Immature natural killer cell (primary cell): ENCODE measurements at regions not wholly inside any gene's neighbourhood (a gene's known extent, or its start where the extent isn't known, plus 50 kb on each side); places are given as distances from the start of the nearest gene placed in this dataset.

Source experiments
- DNase-seq, 3 donors: peaks; one replicate each; pipeline ENCODE4 v3.0.0; 2022; ENCODE audit warnings: mixed read lengths in 1 of 3
- H3K27ac Mint-ChIP-seq, 6 donors: one replicate each; pipeline ENCODE4 v1.8.0; 2020; ENCODE audit warnings: mixed read lengths in 6 of 6, mild to moderate bottlenecking in 5 of 6, inconsistent platforms in 4 of 6, moderate library complexity in 3 of 6
- H3K27me3 Mint-ChIP-seq, 3 donors: one replicate each; pipeline ENCODE4 v1.8.0; 2020 to 2021; ENCODE audit warnings: low read depth in 3 of 3, mild to moderate bottlenecking in 3 of 3, mixed read lengths in 3 of 3, moderate library complexity in 3 of 3, inconsistent platforms in 1 of 3
- H3K36me3 Mint-ChIP-seq, 3 donors: one replicate each; pipeline ENCODE4 v1.8.0; 2020; ENCODE audit warnings: mixed read lengths in 3 of 3, inconsistent platforms in 2 of 3, mild to moderate bottlenecking in 2 of 3
- H3K4me1 Mint-ChIP-seq, 2 donors: one replicate each; pipeline ENCODE4 v1.8.0; 2020; ENCODE audit warnings: inconsistent platforms in 2 of 2, mild to moderate bottlenecking in 2 of 2, mixed read lengths in 2 of 2, moderate library complexity in 1 of 2
- H3K4me3 Mint-ChIP-seq, 5 donors: one replicate each; pipeline ENCODE4 v1.8.0; 2020; ENCODE audit warnings: mild to moderate bottlenecking in 5 of 5, mixed read lengths in 5 of 5, inconsistent platforms in 3 of 5, moderate library complexity in 3 of 5
- H3K9me3 Mint-ChIP-seq, 6 donors: one replicate each; pipeline ENCODE4 v1.8.0; 2020; ENCODE audit warnings: mild to moderate bottlenecking in 6 of 6, mixed read lengths in 6 of 6, inconsistent platforms in 4 of 6, moderate library complexity in 3 of 6

GRCh38 chr11:116614306-116615210, 158.2 kb downstream of the BUD13 start:
- peaks cover 0 to 5% (median 0%) of the 10 kb centered on the region in 3 donors for H3K27me3 Mint-ChIP-seq
- DNase-seq: no peak
- H3K36me3 Mint-ChIP-seq: no peaks in the 10 kb centered on the region
- H3K4me1 Mint-ChIP-seq: no peaks in the 10 kb centered on the region
- H3K27ac Mint-ChIP-seq: no peak overlapping the region
- H3K4me3 Mint-ChIP-seq: no peak overlapping the region
- H3K9me3 Mint-ChIP-seq: no peaks in the 10 kb centered on the region

- H3K27me3 Mint-ChIP-seq: peaks cover 0 to 5% (median 0%) of the 10 kb centered on the region in 3 donors
- DNase-seq: no peak
- H3K9me3 Mint-ChIP-seq: no peaks in the 10 kb centered on the region
- H3K4me1 Mint-ChIP-seq: no peaks in the 10 kb centered on the region
- no peak overlapping the region for H3K27ac Mint-ChIP-seq
- H3K36me3 Mint-ChIP-seq: no peaks in the 10 kb centered on the region
- no peak overlapping the region for H3K4me3 Mint-ChIP-seq
Measured at GRCh38 chr11:116613206-116613875, 159.4 kb downstream of the BUD13 start.

- Mint-ChIP-seq H3K4me1 (no peaks in the 10 kb centered on the region), H3K4me3 (no peak overlapping the region), H3K9me3 (peaks cover 0 to 2% (median 0%) of the 10 kb centered on the region in 6 donors), H3K36me3 (no peaks in the 10 kb centered on the region), H3K27ac (no peak overlapping the region), H3K27me3 (peaks cover 0 to 5% (median 0%) of the 10 kb centered on the region in 3 donors)
- DNase-seq: no peak
Measured at GRCh38 chr11:116611998-116612620, 160.7 kb downstream of the BUD13 start.

GRCh38 chr11:116610190-116610589, 162.6 kb downstream of the BUD13 start:
- DNase-seq: no peak
- no peaks in the 10 kb centered on the region for H3K36me3 Mint-ChIP-seq
- H3K9me3 Mint-ChIP-seq: peaks cover 0 to 3% (median 0%) of the 10 kb centered on the region in 6 donors
- H3K4me1 Mint-ChIP-seq: no peaks in the 10 kb centered on the region
- no peak overlapping the region for H3K4me3 Mint-ChIP-seq
- peaks cover 0 to 9% (median 4%) of the 10 kb centered on the region in 3 donors for H3K27me3 Mint-ChIP-seq
- no peak overlapping the region for H3K27ac Mint-ChIP-seq

GRCh38 chr11:116607027-116607426, 165.8 kb downstream of the BUD13 start:
- Mint-ChIP-seq H3K36me3 (no peaks in the 10 kb centered on the region), H3K27ac (no peak overlapping the region)

GRCh38 chr11:116605543-116606459, 167.0 kb downstream of the BUD13 start:
- H3K9me3 Mint-ChIP-seq: peaks cover 0 to 3% (median 0%) of the 10 kb centered on the region in 6 donors
- no peak for DNase-seq
- H3K36me3 Mint-ChIP-seq: no peaks in the 10 kb centered on the region
- peaks cover 2 to 9% (median 4%) of the 10 kb centered on the region in 3 donors for H3K27me3 Mint-ChIP-seq
- no peak overlapping the region for H3K27ac Mint-ChIP-seq
- H3K4me3 Mint-ChIP-seq: no peak overlapping the region
- no peaks in the 10 kb centered on the region for H3K4me1 Mint-ChIP-seq

More at GRCh38 chr11:116607027-116607426, 165.8 kb downstream of the BUD13 start:
- no peak for DNase-seq
- Mint-ChIP-seq H3K27me3 (peaks cover 0 to 9% (median 4%) of the 10 kb centered on the region in 3 donors), H3K4me3 (no peak overlapping the region), H3K4me1 (no peaks in the 10 kb centered on the region), H3K9me3 (peaks cover 0 to 3% (median 0%) of the 10 kb centered on the region in 6 donors)

GRCh38 chr11:116603728-116604323, 169.0 kb downstream of the BUD13 start:
- H3K4me1 Mint-ChIP-seq: no peaks in the 10 kb centered on the region
- no peak overlapping the region for H3K27ac Mint-ChIP-seq
- no peak for DNase-seq
- peaks cover 0 to 3% (median 0%) of the 10 kb centered on the region in 6 donors for H3K9me3 Mint-ChIP-seq
- no peaks in the 10 kb centered on the region for H3K36me3 Mint-ChIP-seq
- no peak overlapping the region for H3K4me3 Mint-ChIP-seq
- H3K27me3 Mint-ChIP-seq: peaks cover 2 to 4% (median 4%) of the 10 kb centered on the region in 3 donors

GRCh38 chr11:116602637-116602942, 170.2 kb downstream of the BUD13 start:
- H3K4me1 Mint-ChIP-seq: no peaks in the 10 kb centered on the region
- H3K4me3 Mint-ChIP-seq: no peak overlapping the region
- H3K9me3 Mint-ChIP-seq: peaks cover 0 to 3% (median 0%) of the 10 kb centered on the region in 6 donors
- no peak for DNase-seq
- H3K36me3 Mint-ChIP-seq: no peaks in the 10 kb centered on the region
- no peak overlapping the region for H3K27ac Mint-ChIP-seq
- peaks cover 2 to 4% (median 4%) of the 10 kb centered on the region in 3 donors for H3K27me3 Mint-ChIP-seq

- no peak overlapping the region for H3K27ac Mint-ChIP-seq
- H3K4me3 Mint-ChIP-seq: no peak overlapping the region
- H3K36me3 Mint-ChIP-seq: no peaks in the 10 kb centered on the region
- peaks cover 2 to 4% (median 4%) of the 10 kb centered on the region in 3 donors for H3K27me3 Mint-ChIP-seq
- H3K4me1 Mint-ChIP-seq: no peaks in the 10 kb centered on the region
- no peak for DNase-seq
- peaks cover 0 to 2% (median 0%) of the 10 kb centered on the region in 6 donors for H3K9me3 Mint-ChIP-seq
Measured at GRCh38 chr11:116601814-116602636, 170.8 kb downstream of the BUD13 start.

GRCh38 chr11:116600930-116601329, 171.9 kb downstream of the BUD13 start:
- H3K27ac Mint-ChIP-seq: no peak overlapping the region
- no peak overlapping the region for H3K4me3 Mint-ChIP-seq
- peaks cover 0 to 2% (median 1%) of the 10 kb centered on the region in 3 donors for H3K27me3 Mint-ChIP-seq
- no peaks in the 10 kb centered on the region for H3K36me3 Mint-ChIP-seq
- peaks cover 0 to 2% (median 0%) of the 10 kb centered on the region in 6 donors for H3K9me3 Mint-ChIP-seq
- no peak for DNase-seq
- H3K4me1 Mint-ChIP-seq: no peaks in the 10 kb centered on the region

GRCh38 chr11:116598556-116598955, 174.2 kb downstream of the BUD13 start:
- peaks cover 0 to 2% (median 0%) of the 10 kb centered on the region in 3 donors for H3K27me3 Mint-ChIP-seq

GRCh38 chr11:116598036-116598435, 174.8 kb downstream of the BUD13 start:
- Mint-ChIP-seq H3K27me3 (peaks cover 0 to 2% (median 0%) of the 10 kb centered on the region in 3 donors), H3K36me3 (no peaks in the 10 kb centered on the region), H3K4me1 (no peaks in the 10 kb centered on the region), H3K27ac (no peak overlapping the region), H3K4me3 (no peak overlapping the region), H3K9me3 (peaks cover 0 to 2% (median 0%) of the 10 kb centered on the region in 6 donors)
- no peak for DNase-seq

More at GRCh38 chr11:116598556-116598955, 174.2 kb downstream of the BUD13 start:
- Mint-ChIP-seq H3K9me3 (peaks cover 0 to 2% (median 0%) of the 10 kb centered on the region in 6 donors), H3K4me1 (no peaks in the 10 kb centered on the region), H3K27ac (no peak overlapping the region), H3K36me3 (no peaks in the 10 kb centered on the region), H3K4me3 (no peak overlapping the region)
- no peak for DNase-seq
